GM13976 (cell line): ENCODE measurements at regions not wholly inside any gene's neighbourhood (a gene's known extent, or its start where the extent isn't known, plus 50 kb on each side); places are given as distances from the start of the nearest gene placed in this dataset.

Experiments
- DNase-seq: peaks from one replicate; pipeline ENCODE4 v3.0.0; 2012; ENCODE audit warnings: low spot score
- CTCF ChIP-seq: IDR thresholded peaks from 2 replicates; pipeline ENCODE4 v1.5.1; 2012; ENCODE audit warnings: borderline replicate concordance, mild to moderate bottlenecking; ENCODE audit not compliant: insufficient read depth; ENCODE audit errors: extremely low read depth, missing control alignments, control extremely low read depth
- in situ Hi-C: fragments of 300-500 bp; cut with MboI; formaldehyde crosslinking; loops from one replicate; pipeline ENCODE4 v1.12.0; 2022; ENCODE audit warnings: low sequenced_read_pairs, mixed read lengths, inconsistent platforms; ENCODE audit not compliant: unreplicated experiment

- DNase-seq: no peak
- in situ Hi-C loops: no loop called here
Measured at GRCh38 chr10:57023626-57024025, 662.6 kb upstream of the ZWINT start.

GRCh38 chr10:57018452-57018851, 657.4 kb upstream of the ZWINT start:
- no peak for DNase-seq
- TF ChIP-seq CTCF: no peak
- in situ Hi-C loops: no loop called here

More at GRCh38 chr10:57023626-57024025, 662.6 kb upstream of the ZWINT start:
- no peak for TF ChIP-seq CTCF

GRCh38 chr10:57017356-57018037, 656.4 kb upstream of the ZWINT start:
- no peak for TF ChIP-seq CTCF
- DNase-seq: no peak
- in situ Hi-C loops: no loop called here

GRCh38 chr10:57015595-57016318, 654.7 kb upstream of the ZWINT start:
- no peak for DNase-seq
- in situ Hi-C loops: no loop called here
- TF ChIP-seq CTCF: no peak

GRCh38 chr10:57015187-57015586, 654.1 kb upstream of the ZWINT start:
- DNase-seq: no peak
- in situ Hi-C loops: no loop called here
- no peak for TF ChIP-seq CTCF

GRCh38 chr10:57014758-57015157, 653.7 kb upstream of the ZWINT start:
- in situ Hi-C loops: no loop called here
- no peak for TF ChIP-seq CTCF

More at GRCh38 chr10:57014758-57015157, 653.7 kb upstream of the ZWINT start:
- no peak for DNase-seq
